ENCODE measurements at regions not wholly inside any gene's neighbourhood (a gene's known extent, or its start where the extent isn't known, plus 50 kb on each side); places are given as distances from the start of the nearest gene placed in this dataset.

- TF ChIP-seq NFYB (CRISPR knock-in tag; IDR thresholded peaks at IDR 0.05) (no peak), ZNF552 (CRISPR knock-in tag; IDR thresholded peaks at IDR 0.05; ENCODE audit: borderline replicate concordance) (no peak)
Measured at GRCh38 chr1:67894981-67895735, 61.9 kb upstream of the GNG12 start (continued).

GRCh38 chr1:67893126-67893495 lies 59.8 kb upstream of the GNG12 start:
- CTCF ChIA-PET (ENCODE audit: low intra/inter-chr PET ratio, low total read pairs): no interaction called here
- in situ Hi-C loops (cut with HindIII; ENCODE audit: extremely low pct_ligation_motif_present, low pct_unique_long_range_greater_than_20kb) (no loop called here), intact Hi-C loops (cut with micrococcal nuclease; ENCODE audit: unreplicated experiment) (no loop called here)
- Histone ChIP-seq H3K9me3 (ENCODE audit: low read length) (no peaks in the 10 kb centered on the region), H4K20me1 (ENCODE audit: insufficient read depth, low read length) (no peaks in the 10 kb centered on the region), H3K36me3 (replicated peaks in 1 of 2; ENCODE audit: control insufficient read depth in 1 of 2, insufficient read depth in 2 of 2, low read length in 2 of 2) (no peaks in the 10 kb centered on the region), H3K9ac (ENCODE audit: insufficient read depth, low read depth, low read length) (no peak overlapping the region), H2AFZ (ENCODE audit: low read length) (no peak overlapping the region), H3K27ac (ENCODE audit: extremely low read length, insufficient read depth, low read length) (no peak overlapping the region), H3K4me3 (replicated peaks in 1 of 3; ENCODE audit: insufficient read depth in 1 of 3, low read depth in 2 of 3, low read length in 3 of 3) (no peak overlapping the region), H3K4me2 (ENCODE audit: low read depth, low read length) (no peak overlapping the region), H3K79me2 (ENCODE audit: insufficient read depth, low read length) (no peaks in the 10 kb centered on the region), H3K4me1 (ENCODE audit: insufficient read depth, low read length) (peaks cover 6% of the 10 kb centered on the region; the same call in 1 of the 2 replicates), H3K27me3 (ENCODE audit: control insufficient read depth in 1 of 2, insufficient read depth in 2 of 2, low read length in 2 of 2) (peaks cover 0 to 3% of the 10 kb centered on the region in 2 experiments; a peak in 3 of 5 replicates)
- TF ChIP-seq ZNF44 (CRISPR knock-in tag; IDR thresholded peaks at IDR 0.05) (no peak), RARA (CRISPR knock-in tag; IDR thresholded peaks at IDR 0.05) (no peak), RARG (CRISPR knock-in tag; IDR thresholded peaks at IDR 0.05; ENCODE audit: low read depth) (no peak), RELA (CRISPR knock-in tag; IDR thresholded peaks at IDR 0.05) (no peak), ZNF570 (CRISPR knock-in tag; IDR thresholded peaks at IDR 0.05; ENCODE audit: borderline replicate concordance) (no peak), ATF4 (CRISPR knock-in tag; IDR thresholded peaks at IDR 0.05) (no peak), HHEX (CRISPR knock-in tag; IDR thresholded peaks at IDR 0.05) (no peak), KDM5B (CRISPR knock-in tag; IDR thresholded peaks at IDR 0.05; ENCODE audit: borderline replicate concordance) (no peak), HOXA9 (CRISPR knock-in tag; IDR thresholded peaks at IDR 0.05; ENCODE audit: borderline replicate concordance) (no peak), ZNF33A (CRISPR knock-in tag; IDR thresholded peaks at IDR 0.05; ENCODE audit: borderline replicate concordance) (no peak), ZFP36L1 (CRISPR knock-in tag; IDR thresholded peaks at IDR 0.05) (no peak), SRSF4 (IDR thresholded peaks at IDR 0.05; ENCODE audit: low read depth, low read length, poor library complexity, severe bottlenecking) (no peak), ZNF891 (CRISPR knock-in tag; IDR thresholded peaks at IDR 0.05) (no peak), PPARG (CRISPR knock-in tag; conservative IDR thresholded peaks at IDR 0.05) (no peak)
- no TSS peak for BruUV-seq (replicated peaks)
- ATAC-seq: no peak
- DNase-seq (ENCODE audit: low spot score): no peak
- 1% methylated on average over 3 of the region's 3 CpGs for WGBS (ENCODE audit: low lambda C conversion rate)
- FAIRE-seq: no peak
- POLR2A ChIA-PET: no interaction called here
